B cell (primary cell): ENCODE measurements at regions not wholly inside any gene's neighbourhood (a gene's known extent, or its start where the extent isn't known, plus 50 kb on each side); places are given as distances from the start of the nearest gene placed in this dataset.

ENCODE experiments used
- ATAC-seq: fragments of 200-7000 bp; cut with Tn5 transposase; one replicate; pipeline ENCODE4 v1.10.0; 2021; ENCODE audit warnings: low read depth, mild to moderate bottlenecking, moderate number of reproducible peaks, moderate library complexity
- CTCF ChIA-PET: fragments of 350-600 bp; sonication (Branson Sonifier 250); formaldehyde crosslinking; loops from one replicate; lab custom pipeline; 2021; ENCODE audit warnings: antibody characterized with exemption, inconsistent platforms; lab: Charles Lee
- POLR2A ChIA-PET: fragments of 350-600 bp; sonication (Branson Sonifier 250); formaldehyde crosslinking; loops from one replicate; lab custom pipeline; 2021; ENCODE audit warnings: antibody characterized with exemption; lab: Charles Lee
- DNase-seq: peaks from one replicate; pipeline ENCODE4 v3.0.0; 2013
- H2AFZ ChIP-seq: 2 replicates; pipeline ENCODE4 v1.6.1; 2012; ENCODE audit warnings: mild to moderate bottlenecking, low read depth, low read length; ENCODE audit not compliant: insufficient read depth, poor library complexity, severe bottlenecking
- H3K27ac ChIP-seq, 2 donors: 1 replicate in 1 of 2; 2 replicates in 1 of 2; pipeline ENCODE4 v1.5.1; 2012 to 2013; ENCODE audit warnings: low read length in 2 of 2, mild to moderate bottlenecking in 2 of 2, moderate library complexity in 1 of 2
- H3K27me3 ChIP-seq, 4 experiments: fragments of 200-600 bp in 1 of 4; sonication (generic) in 1 of 4; replicated peaks in 1 of 4; 1 replicate in 2 of 4; 2 replicates in 2 of 4; pipeline versions ENCODE4 v1.6.1 to v1.7.0; 2013 to 2016; ENCODE audit warnings: low read length in 3 of 4, mild to moderate bottlenecking in 2 of 4, mixed read lengths in 1 of 4, moderate library complexity in 1 of 4; ENCODE audit not compliant: insufficient read depth in 4 of 4, control insufficient read depth in 3 of 4; ENCODE audit errors: control extremely low read depth in 1 of 4
- H3K36me3 ChIP-seq, 2 experiments: replicated peaks in 1 of 2; 1 replicate in 1 of 2; 2 replicates in 1 of 2; pipeline versions ENCODE4 v1.6.1 to v1.7.1; 2013; ENCODE audit warnings: low read length in 1 of 2; ENCODE audit not compliant: insufficient read depth in 2 of 2, control insufficient read depth in 1 of 2; ENCODE audit errors: control extremely low read depth in 1 of 2, extremely low read depth in 1 of 2
- H3K4me1 ChIP-seq, 2 donors: fragments of 200-600 bp in 1 of 2; sonication (generic) in 1 of 2; 1 replicate in 1 of 2; 2 replicates in 1 of 2; pipeline versions ENCODE4 v1.5.1 to v1.6.1; 2013 to 2017; ENCODE audit warnings: low read length in 2 of 2; ENCODE audit not compliant: control insufficient read depth in 2 of 2, insufficient read depth in 2 of 2
- H3K4me2 ChIP-seq: replicated peaks from 2 replicates; pipeline ENCODE3; 2012; ENCODE audit warnings: mild to moderate bottlenecking, low read depth, low read length; ENCODE audit not compliant: poor library complexity, severe bottlenecking
- H3K4me3 ChIP-seq, 5 experiments: fragments of 200-600 bp in 1 of 5; sonication (generic) in 1 of 5; 1 replicate in 3 of 5; 2 replicates in 2 of 5; pipeline versions ENCODE4 v1.5.1 to v1.7.0; 2011 to 2016; ENCODE audit warnings: low read length in 4 of 5, mild to moderate bottlenecking in 4 of 5, low read depth in 2 of 5, control low read depth in 1 of 5, moderate library complexity in 1 of 5; ENCODE audit not compliant: insufficient read depth in 1 of 5; ENCODE audit errors: control extremely low read depth in 1 of 5, extremely low read depth in 1 of 5
- H3K79me2 ChIP-seq: fragments of 200-600 bp; sonication (generic); one replicate; pipeline ENCODE4 v1.6.0; 2016; ENCODE audit warnings: low read length; ENCODE audit not compliant: control insufficient read depth, insufficient read depth
- H3K9ac ChIP-seq: fragments of 200-600 bp; sonication (generic); 2 replicates; pipeline ENCODE4 v1.6.1; 2017; ENCODE audit warnings: mild to moderate bottlenecking, low read length, moderate library complexity
- H3K9me3 ChIP-seq, 3 donors: one replicate each; pipeline versions ENCODE4 v1.6.1 to v1.7.1; 2013; ENCODE audit warnings: low read length in 2 of 3; ENCODE audit not compliant: control insufficient read depth in 2 of 3, insufficient read depth in 1 of 3; ENCODE audit errors: control extremely low read depth in 1 of 3
- H4K20me1 ChIP-seq: 2 replicates; pipeline ENCODE4 v1.6.0; 2012; ENCODE audit warnings: mild to moderate bottlenecking, low read length; ENCODE audit not compliant: insufficient read depth, control insufficient read depth, poor library complexity, severe bottlenecking
- H3K27ac Mint-ChIP-seq: one replicate; pipeline ENCODE4 v1.8.0; 2021; ENCODE audit warnings: mixed read lengths
- H3K27me3 Mint-ChIP-seq: one replicate; pipeline ENCODE4 v1.8.0; 2021; ENCODE audit warnings: mixed read lengths
- H3K4me1 Mint-ChIP-seq: one replicate; pipeline ENCODE4 v1.8.0; 2021; ENCODE audit warnings: mixed read lengths
- H3K4me3 Mint-ChIP-seq: one replicate; pipeline ENCODE4 v1.8.0; 2021; ENCODE audit warnings: mixed read lengths
- H3K9me3 Mint-ChIP-seq: one replicate; pipeline ENCODE4 v1.8.0; 2022; ENCODE audit warnings: mixed read lengths; ENCODE audit not compliant: insufficient read depth
- EZH2 ChIP-seq: IDR thresholded peaks from 2 replicates; pipeline ENCODE4 v1.6.1; 2012; ENCODE audit warnings: borderline replicate concordance, low read depth, mild to moderate bottlenecking, moderate library complexity, low read length; ENCODE audit not compliant: insufficient read depth, poor library complexity, severe bottlenecking
- WGBS: methylation state at CpG from one replicate; pipeline ENCODE4 v1.1.5; 2013; ENCODE audit warnings: missing lambda C conversion rate; ENCODE audit not compliant: insufficient coverage; 5-methylcytosine and 5-hydroxymethylcytosine counted together
- intact Hi-C: fragments of 100-400 bp; cut with micrococcal nuclease; formaldehyde crosslinking; loops from one replicate; pipeline ENCODE4 v1.10.0; 2022
- TF ChIP-seq, protein P1 (sequence below): fragments of 200-600 bp; IDR thresholded peaks from one replicate; pipeline ENCODE4 v1.8.0; 2022; ENCODE audit warnings: antibody characterized with exemption, mild to moderate bottlenecking

DNA sequence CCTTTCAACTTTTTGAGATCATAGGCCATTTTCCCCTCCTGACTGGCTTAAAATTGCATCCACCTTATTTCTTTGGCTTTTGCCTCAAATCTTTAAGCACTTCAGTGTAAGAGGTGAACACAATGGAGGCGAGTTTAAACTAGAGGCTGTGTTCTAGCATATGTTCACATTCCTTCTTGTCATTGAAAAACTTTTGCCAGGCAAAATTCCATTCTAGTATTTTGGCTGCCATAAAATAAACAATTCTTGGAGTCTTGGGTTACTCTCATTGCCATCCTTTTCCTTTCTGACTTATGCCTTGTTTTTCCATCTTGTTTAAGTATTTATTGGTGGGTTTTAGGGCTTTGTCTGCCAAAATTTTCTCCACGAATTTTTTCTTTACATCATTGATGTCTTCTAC, 137.3 kb upstream of the ANXA10 start:
- no peak for TF ChIP-seq EZH2
- TF ChIP-seq, protein P1, sequence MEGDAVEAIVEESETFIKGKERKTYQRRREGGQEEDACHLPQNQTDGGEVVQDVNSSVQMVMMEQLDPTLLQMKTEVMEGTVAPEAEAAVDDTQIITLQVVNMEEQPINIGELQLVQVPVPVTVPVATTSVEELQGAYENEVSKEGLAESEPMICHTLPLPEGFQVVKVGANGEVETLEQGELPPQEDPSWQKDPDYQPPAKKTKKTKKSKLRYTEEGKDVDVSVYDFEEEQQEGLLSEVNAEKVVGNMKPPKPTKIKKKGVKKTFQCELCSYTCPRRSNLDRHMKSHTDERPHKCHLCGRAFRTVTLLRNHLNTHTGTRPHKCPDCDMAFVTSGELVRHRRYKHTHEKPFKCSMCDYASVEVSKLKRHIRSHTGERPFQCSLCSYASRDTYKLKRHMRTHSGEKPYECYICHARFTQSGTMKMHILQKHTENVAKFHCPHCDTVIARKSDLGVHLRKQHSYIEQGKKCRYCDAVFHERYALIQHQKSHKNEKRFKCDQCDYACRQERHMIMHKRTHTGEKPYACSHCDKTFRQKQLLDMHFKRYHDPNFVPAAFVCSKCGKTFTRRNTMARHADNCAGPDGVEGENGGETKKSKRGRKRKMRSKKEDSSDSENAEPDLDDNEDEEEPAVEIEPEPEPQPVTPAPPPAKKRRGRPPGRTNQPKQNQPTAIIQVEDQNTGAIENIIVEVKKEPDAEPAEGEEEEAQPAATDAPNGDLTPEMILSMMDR = no peak
- H3K4me3 Mint-ChIP-seq = no peak overlapping the region
- WGBS = no CpG with 5 or more reads among the region's 2 CpGs

GRCh38 chr4:167956676-167957075, 135.7 kb upstream of the ANXA10 start:
- Histone ChIP-seq H3K4me2 (no peak overlapping the region), H3K27me3 (no peaks in the 10 kb centered on the region), H2AFZ (no peak overlapping the region), H3K9me3 (peaks cover 0 to 9% (median 0%) of the 10 kb centered on the region in 3 donors), H3K4me3 (no peak overlapping the region), H4K20me1 (no peaks in the 10 kb centered on the region), H3K27ac (no peak overlapping the region), H3K4me1 (no peaks in the 10 kb centered on the region), H3K36me3 (no peaks in the 10 kb centered on the region), H3K9ac (no peak overlapping the region), H3K79me2 (no peaks in the 10 kb centered on the region)
- H3K27me3 Mint-ChIP-seq = no peaks in the 10 kb centered on the region
- ATAC-seq = no peak
- no peak overlapping the region for H3K4me3 Mint-ChIP-seq
- no peak overlapping the region for H3K27ac Mint-ChIP-seq
- CTCF ChIA-PET = no interaction called here
- TF ChIP-seq EZH2 = no peak
- TF ChIP-seq, protein P1 = no peak
- POLR2A ChIA-PET = no interaction called here
- intact Hi-C loops = no loop called here
- no peak for DNase-seq
- no peaks in the 10 kb centered on the region for H3K4me1 Mint-ChIP-seq
- H3K9me3 Mint-ChIP-seq = peaks cover 7% of the 10 kb centered on the region

More for the DNA sequence above, 137.3 kb upstream of the ANXA10 start:
- Histone ChIP-seq H3K79me2 (no peaks in the 10 kb centered on the region), H3K27me3 (no peaks in the 10 kb centered on the region), H2AFZ (no peak overlapping the region), H3K9me3 (peaks cover 0 to 9% (median 0%) of the 10 kb centered on the region in 3 donors), H3K4me1 (no peaks in the 10 kb centered on the region), H3K9ac (no peak overlapping the region), H3K4me2 (no peak overlapping the region), H3K4me3 (no peak overlapping the region), H3K27ac (no peak overlapping the region), H4K20me1 (no peaks in the 10 kb centered on the region), H3K36me3 (no peaks in the 10 kb centered on the region)
- Mint-ChIP-seq H3K9me3 (peaks cover 8% of the 10 kb centered on the region), H3K27ac (no peak overlapping the region), H3K27me3 (no peaks in the 10 kb centered on the region), H3K4me1 (no peaks in the 10 kb centered on the region)
- DNase-seq (no peak), ATAC-seq (no peak)
- ChIA-PET CTCF (no interaction called here), POLR2A (no interaction called here)
- intact Hi-C loops = no loop called here
